ES-I3 (cell line): ENCODE measurements at regions not wholly inside any gene's neighbourhood (a gene's known extent, or its start where the extent isn't known, plus 50 kb on each side); places are given as distances from the start of the nearest gene placed in this dataset.
"Not testable (repeated sequence)": the region's sequence is repeated elsewhere in the genome, so short reads cannot be mapped to it uniquely, and the experiment has no call there.

Experiments used
- H3K36me3 ChIP-seq: 2 replicates; pipeline ENCODE4 v1.6.1; 2013; ENCODE audit warnings: mild to moderate bottlenecking, low read length, control low read depth, moderate library complexity; ENCODE audit not compliant: insufficient read depth
- H3K4me1 ChIP-seq: 2 replicates; pipeline ENCODE4 v1.6.1; 2013; ENCODE audit warnings: mild to moderate bottlenecking, control low read depth, low read length; ENCODE audit not compliant: insufficient read depth
- H3K9ac ChIP-seq: 2 replicates; pipeline ENCODE4 v1.6.1; 2013; ENCODE audit warnings: low read depth, mild to moderate bottlenecking, low read length, moderate library complexity
- H3K9me3 ChIP-seq: 2 replicates; pipeline ENCODE4 v1.6.1; 2013; ENCODE audit warnings: mild to moderate bottlenecking, low read length, moderate library complexity; ENCODE audit not compliant: control insufficient read depth, insufficient read depth

DNA sequence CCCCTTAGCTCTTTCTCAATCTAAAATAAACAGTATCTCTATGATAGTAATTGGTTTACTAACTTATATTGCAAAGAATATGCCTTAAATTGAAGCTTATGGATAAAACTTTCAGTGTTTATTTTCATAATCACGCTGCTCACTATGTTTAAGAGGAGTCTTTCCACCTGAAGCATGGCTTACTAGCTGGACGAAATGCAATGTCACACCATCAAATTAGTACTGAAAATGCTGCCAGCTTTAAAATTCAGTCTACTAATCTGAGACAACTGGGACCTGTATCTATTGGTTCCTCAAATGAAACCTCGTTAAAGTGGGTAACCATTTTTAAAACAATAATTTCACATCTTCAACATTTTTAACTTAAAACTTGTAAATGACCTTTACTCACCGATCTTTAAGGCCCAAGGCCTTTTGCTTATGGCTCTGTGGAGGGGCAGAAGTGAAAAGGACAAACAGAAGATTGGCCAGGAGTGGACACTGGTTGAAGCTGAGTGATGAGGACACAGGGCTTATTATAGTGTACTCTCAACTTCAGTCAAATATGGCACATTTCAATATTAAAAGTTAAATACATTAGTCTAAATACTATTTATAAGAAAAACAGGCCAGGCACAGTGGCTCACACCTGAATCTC lies 212.8 kb upstream of the WSB1 start:
- Histone ChIP-seq H3K9ac (no peak overlapping the region), H3K9me3 (no peaks in the 10 kb centered on the region), H3K4me1 (no peaks in the 10 kb centered on the region), H3K36me3 (no peaks in the 10 kb centered on the region)

DNA sequence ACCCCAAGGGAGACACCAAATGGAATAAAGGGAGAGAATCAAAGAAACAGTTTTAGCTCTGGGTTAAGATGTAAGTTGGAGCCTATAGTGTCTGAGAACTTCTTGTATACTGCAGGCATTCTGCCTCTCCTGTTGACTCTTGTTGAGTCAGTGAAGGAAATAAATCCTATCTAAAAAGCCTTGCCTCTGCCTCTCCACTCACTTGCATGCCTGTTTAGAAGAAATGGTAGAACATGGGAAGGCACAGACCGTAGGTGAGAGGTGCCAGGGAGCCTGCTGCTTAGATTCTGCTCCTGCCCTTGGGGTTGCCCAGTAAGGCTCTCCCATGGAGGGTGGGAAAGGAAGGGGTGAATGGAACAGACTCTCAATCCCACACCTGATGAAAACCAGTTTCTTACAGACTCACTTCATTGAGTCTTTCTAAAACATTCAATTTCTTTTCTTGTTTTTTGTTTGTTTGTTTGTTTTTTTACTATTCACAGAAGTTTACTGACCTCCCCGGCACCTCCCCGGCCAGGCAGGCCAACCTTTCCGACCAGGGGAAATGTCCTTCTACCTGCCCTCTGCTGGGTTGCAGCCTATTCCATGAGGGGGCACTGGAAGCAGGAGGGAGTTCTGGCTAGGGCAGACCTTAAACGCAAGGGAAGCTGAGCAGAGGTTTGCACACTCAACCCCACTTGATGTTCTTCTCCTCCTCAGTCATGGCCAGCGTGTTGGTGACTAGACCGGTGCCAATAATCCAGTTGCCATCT lies 211.7 kb upstream of the WSB1 start:
- Histone ChIP-seq H3K4me1 (no peaks in the 10 kb centered on the region), H3K9me3 (no peaks in the 10 kb centered on the region), H3K36me3 (no peaks in the 10 kb centered on the region), H3K9ac (no peak overlapping the region)

DNA sequence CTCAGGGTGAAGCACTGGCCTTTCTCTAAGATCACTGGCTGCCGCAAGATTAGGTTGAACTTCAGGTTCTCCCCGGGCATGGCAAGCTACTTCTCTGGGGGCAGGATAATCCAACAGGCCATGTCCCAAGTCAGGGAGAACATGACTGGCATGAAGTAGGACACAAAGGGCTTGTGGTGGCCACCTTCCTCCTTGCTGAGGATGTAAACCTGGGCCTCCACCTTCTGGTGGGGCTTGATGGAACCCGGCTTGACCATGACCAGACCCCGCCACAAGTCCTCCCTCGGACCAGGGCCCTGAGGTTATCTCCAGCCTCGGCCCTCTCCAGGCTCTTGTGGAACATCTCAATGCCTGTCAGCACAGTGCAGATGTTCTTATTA lies 211.1 kb upstream of the WSB1 start:
- H3K36me3 ChIP-seq, result no peaks in the 10 kb centered on the region
- H3K9me3 ChIP-seq, result no peaks in the 10 kb centered on the region
- no peak overlapping the region for H3K9ac ChIP-seq
- no peaks in the 10 kb centered on the region for H3K4me1 ChIP-seq

DNA sequence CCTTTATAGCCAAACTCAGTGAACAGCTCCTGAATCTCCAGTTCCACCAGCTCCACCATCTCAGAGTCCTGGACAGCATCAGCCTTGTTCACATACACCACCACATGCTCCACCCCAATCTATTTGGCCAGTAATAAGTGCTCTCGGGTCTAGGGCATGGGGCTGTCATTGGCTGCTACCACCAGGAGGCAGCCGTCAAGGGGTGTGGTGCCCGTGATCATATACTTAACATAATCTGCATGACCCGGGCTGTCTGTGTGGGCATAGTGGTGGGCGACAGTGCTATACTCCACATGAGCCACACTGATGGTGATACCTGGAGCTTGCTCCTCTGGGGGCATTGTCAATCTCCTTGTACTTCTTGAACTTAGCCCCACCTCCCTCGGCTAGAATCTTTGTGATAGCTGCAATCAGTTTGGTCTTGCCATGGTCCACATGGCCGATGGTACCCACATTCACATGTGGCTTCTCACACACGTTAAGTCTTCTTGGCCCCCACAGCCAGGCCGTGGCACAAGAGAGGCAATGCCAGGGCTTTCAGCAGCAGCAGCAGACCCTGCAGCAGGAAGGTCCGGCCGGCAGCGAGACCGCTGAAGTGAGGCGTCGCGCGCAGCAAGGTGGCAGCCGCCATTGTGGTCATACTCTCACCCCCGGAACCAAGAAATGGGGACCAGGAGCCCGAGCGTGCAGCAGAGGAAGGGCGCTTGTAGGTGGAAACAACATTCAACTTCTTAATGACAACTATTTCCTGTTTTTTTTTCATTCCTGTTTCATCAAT lies 210.3 kb upstream of the WSB1 start:
- Histone ChIP-seq H3K36me3 (no peaks in the 10 kb centered on the region), H3K9me3 (no peaks in the 10 kb centered on the region), H3K4me1 (no peaks in the 10 kb centered on the region), H3K9ac (no peak overlapping the region)

DNA sequence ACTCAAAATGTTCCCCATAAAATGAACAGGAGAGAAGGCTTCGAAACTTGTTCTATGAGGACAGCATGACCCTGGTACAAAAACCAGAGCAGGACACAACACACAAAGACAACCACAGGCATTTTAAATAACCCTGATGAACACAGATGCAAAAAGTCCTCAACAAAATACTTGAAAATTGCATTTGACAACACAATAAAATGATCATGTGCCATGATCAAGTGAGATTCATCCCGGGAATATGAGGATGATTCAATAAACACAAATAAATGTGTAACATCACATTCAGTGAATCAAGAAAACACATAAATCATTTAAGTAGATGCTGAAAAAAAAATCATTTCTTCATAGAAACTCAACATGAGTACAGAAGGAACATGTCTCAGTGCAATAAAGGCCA lies 208.4 kb upstream of the WSB1 start:
- Histone ChIP-seq H3K9ac (no peak overlapping the region), H3K9me3 (no peaks in the 10 kb centered on the region), H3K36me3 (no peaks in the 10 kb centered on the region), H3K4me1 (no peaks in the 10 kb centered on the region)

DNA sequence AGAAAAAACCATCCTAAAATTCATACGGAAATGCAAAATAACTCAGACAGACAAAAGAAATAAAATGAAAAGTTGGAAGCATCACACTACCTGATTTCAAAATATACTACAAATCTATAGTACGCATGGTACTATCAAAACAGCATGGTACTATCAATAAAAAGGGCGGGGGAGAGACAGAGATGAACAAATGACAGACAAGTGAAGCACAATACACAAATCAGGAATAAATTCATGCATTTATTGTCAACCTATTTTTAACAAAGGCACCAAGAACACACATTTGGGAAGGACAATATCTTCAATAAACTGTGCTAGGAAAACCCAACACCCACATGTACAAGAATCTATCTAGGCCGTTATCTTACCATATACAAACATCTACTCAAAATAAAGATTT lies 207.4 kb upstream of the WSB1 start:
- Histone ChIP-seq H3K9me3 (no peaks in the 10 kb centered on the region), H3K36me3 (no peaks in the 10 kb centered on the region), H3K4me1 (no peaks in the 10 kb centered on the region), H3K9ac (no peak overlapping the region)

DNA sequence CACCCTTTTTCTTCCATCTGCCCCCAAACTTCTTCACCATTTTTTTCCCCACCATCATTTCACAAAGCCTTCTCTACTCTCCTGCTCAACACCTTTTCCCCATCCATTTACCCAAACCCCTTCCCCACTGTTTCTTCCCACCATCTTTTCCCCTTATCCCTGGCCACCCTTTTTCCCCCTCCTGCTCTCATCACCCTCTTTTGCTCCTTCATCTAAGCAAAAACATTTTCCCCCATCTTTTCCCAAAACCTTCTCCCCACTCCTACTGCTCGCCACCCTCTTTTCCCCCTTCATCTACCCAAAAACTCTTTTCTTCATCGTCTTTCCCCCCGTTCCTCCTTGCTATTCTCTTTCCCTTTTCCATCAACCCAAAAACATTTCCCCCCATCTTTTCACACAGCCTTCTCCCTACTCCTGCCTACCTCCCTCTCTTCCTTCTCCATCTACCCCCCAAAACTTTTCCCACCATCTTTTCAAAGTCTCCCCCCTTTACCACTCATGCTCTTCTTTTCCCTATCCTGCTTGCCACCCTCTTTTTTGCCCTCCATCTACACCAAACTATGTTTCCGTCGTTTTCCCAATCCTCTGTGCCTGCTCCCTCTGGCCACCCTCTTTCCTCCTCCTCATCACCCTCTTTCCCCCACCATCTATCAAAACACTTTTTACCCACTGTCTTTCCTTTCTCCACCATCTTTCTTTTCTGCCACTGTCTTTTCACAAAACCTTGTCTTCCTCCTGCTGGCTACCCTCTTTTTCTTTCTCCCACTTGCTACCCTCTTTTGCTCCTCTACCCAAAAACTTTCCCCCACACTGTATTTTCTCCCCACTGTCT lies 205.8 kb upstream of the WSB1 start:
- Histone ChIP-seq H3K36me3 (no peaks in the 10 kb centered on the region), H3K4me1 (no peaks in the 10 kb centered on the region), H3K9me3 (no peaks in the 10 kb centered on the region), H3K9ac (no peak overlapping the region)

DNA sequence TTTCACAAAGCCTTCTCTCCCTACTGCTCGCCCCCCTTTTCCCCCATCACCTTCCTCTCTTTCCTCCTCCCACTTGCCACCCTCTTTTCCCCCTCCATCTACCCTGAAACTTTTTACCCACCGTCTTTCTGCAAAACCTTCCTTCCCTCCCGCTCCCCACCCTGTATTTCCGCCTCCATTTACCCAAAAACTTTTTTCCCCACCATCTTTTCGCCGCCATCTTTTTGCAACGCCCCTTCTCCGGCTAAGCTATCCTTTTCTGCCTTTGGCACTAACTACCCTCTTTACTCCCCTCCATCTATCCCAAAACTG lies 205.2 kb upstream of the WSB1 start:
- Histone ChIP-seq H3K9me3 (no peaks in the 10 kb centered on the region), H3K4me1 (no peaks in the 10 kb centered on the region), H3K36me3 (no peaks in the 10 kb centered on the region), H3K9ac (no peak overlapping the region)

DNA sequence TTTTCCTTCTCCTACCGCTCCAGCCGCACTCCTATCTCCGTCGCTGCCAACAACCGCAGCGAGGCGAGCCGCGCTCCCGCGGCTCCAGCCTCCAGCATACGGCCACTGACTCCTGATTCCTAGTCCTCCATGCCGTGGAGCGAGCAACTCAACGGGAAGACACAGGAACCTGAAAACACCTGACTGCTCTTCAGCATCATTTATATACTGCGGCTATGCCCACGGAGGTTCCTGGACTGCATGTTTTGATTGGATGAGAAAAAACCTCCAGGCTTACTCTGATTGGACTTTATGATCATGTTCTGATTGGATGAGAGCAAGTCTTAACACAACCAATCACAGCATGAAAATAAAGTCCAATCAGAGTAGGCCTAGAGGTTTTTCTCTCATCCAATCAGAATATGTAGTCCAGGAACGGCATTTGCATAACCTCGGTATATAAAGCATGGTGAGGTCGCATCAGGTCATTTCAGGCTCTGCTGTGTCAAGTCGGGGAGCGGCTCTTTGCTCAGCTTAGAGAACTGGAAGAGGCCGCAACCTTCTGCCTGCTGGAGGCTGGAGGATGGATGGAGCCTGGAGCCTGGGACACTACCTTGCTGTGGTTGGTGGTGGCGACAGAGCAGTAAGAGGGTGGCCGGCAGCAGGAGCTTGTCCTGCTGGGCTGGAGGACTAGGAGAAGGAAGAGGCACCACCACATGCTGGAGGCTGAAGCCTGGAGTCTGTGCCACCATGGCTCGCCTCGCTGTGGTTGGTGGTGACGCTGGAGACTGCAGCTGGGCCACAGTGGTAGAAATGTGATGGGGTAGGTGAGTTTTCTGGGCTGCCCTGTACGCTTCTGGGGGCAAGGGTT lies 204.6 kb upstream of the WSB1 start:
- H3K9ac ChIP-seq, H3K9me3 ChIP-seq, H3K4me1 ChIP-seq, H3K36me3 ChIP-seq: not testable (repeated sequence)

DNA sequence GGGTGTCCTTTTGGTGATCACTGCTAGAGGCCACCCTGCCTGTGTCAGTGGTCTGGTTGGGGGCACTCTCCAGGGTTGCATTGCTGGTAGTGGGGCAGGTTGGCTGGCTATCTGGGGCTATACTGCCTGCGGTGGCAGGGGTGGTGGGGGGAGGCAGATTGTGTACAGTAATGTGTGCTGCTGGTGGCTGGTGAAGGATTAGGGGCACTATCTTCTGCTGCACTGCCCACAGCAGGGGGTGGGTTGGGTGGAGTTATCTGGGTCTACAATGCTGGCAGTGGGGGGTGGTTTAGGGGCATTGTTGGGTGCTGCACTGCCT lies 204.0 kb upstream of the WSB1 start:
- H3K9ac ChIP-seq, result no peak overlapping the region
- no peaks in the 10 kb centered on the region for H3K9me3 ChIP-seq
- H3K4me1 ChIP-seq, result no peaks in the 10 kb centered on the region
- H3K36me3 ChIP-seq, result no peaks in the 10 kb centered on the region

DNA sequence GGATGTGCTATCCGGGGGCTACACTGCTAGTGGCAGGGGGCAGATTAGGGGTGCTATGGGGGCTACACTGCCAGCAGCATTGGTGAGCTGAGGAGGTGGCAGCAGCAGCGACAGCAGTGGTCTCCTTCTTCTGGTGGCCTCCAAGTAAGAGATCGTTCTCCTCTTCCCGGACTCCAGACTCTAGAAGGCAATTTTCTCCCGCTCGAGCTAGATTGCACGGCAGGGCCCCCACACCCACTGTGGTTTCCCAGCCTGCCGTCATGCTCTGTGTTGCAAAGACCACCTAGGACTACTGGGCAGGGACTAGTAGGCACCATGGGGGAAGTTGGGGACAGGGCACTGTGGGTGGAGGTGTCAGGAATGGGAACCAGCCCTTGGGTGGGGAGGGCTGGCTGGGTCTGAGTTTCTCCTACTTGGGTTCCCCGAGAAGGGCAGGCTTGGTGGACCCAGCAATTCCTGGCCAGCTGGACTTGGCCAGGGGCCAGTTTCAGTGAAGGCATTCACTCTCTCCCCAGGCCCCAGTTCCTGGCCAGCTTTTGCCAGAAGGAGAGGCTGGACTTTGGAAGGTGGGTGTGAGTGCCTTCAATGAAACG lies 203.4 kb upstream of the WSB1 start:
- not testable (repeated sequence) for H3K9me3 ChIP-seq, H3K36me3 ChIP-seq, H3K9ac ChIP-seq, H3K4me1 ChIP-seq

DNA sequence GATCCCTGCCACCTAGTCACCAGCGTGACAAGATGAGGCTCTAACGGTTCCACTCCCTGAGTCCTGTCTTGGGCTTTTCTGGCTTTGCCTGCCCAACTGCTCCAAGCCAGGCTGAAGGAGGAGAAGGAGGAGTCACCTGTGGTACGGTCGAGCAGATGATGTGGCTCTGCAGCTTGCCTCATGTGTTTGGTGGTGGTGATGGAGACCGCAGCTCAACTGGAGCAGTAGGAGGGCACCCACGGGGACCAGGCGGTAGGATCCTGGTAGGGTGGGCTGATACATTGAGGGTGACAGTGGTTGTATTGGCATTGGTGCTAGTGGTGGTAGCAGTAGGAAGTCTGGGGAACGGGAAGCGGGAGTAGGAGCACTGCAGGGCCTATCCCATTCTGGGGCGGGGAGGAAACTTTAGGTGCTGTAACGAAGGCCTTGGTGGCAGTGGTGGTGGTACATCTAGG lies 202.8 kb upstream of the WSB1 start:
- Histone ChIP-seq H3K9me3 (no peaks in the 10 kb centered on the region), H3K36me3 (no peaks in the 10 kb centered on the region), H3K9ac (no peak overlapping the region)

DNA sequence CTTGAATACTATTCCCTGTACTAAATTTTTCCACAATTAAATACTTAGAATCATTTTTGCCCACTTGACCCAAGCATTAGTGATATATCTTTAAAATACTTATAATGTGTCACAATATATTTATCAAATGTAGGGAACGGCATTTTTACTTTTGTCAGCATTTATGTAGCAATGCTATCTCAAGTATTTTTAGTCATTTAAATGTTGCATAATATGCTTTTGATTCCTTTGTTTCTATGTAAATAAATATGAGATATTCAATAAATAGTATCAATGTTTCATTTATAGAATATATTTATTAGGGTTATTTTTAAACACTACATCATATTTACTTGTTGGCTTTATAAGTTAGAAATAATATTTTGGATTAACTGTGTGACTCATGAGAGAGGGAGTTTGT lies 199.7 kb upstream of the WSB1 start:
- H3K36me3 ChIP-seq, H3K9ac ChIP-seq, H3K9me3 ChIP-seq, H3K4me1 ChIP-seq: not testable (repeated sequence)

More for the DNA sequence above, 202.8 kb upstream of the WSB1 start:
- H3K4me1 ChIP-seq, result no peaks in the 10 kb centered on the region

DNA sequence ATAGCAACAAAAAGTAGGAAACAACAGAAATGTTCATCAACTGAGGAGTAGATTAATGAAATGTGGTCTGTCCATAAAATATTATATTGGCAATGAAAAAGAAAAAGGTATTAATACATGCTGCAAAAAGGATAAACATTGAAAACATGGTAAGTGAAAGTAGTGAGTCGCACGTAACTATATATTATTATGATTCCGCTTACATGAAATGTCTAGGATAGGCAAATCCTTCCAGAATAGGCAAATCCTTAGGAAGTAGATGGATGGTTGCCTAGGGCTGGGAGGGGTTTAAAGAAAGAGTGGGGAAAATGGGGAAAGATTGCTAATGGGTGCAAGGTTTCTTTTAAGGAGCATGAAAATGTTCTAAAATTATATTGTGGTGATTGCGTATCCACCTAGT lies 198.1 kb upstream of the WSB1 start:
- not testable (repeated sequence) for H3K9me3 ChIP-seq, H3K4me1 ChIP-seq, H3K36me3 ChIP-seq, H3K9ac ChIP-seq
